ENCODE measurements at regions not wholly inside any gene's neighbourhood (a gene's known extent, or its start where the extent isn't known, plus 50 kb on each side); places are given as distances from the start of the nearest gene placed in this dataset.

DNA sequence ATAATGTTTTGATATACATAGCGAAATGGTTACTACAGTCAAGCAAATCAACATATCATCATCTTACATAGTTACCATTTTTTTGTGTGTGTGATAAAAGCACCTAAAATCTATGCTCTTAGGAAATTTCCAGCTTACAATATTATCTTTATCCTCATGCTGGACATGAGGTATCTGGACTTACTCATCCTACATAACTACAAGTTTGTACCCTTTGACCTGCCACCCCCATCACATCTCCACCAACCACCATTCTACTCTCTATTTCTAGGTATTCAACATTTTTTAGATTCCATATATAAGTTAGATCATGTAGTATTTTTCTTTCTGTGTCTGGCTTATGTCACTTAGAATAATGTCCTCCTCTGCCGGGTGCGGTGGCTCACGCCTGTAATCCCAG is 79.9 kb downstream of the TAF11L14 start:
- no peak overlapping the region for H4K5ac ChIP-seq (ENCODE audit: low read depth, low read length)
- no peak overlapping the region for H3K4me2 ChIP-seq (ENCODE audit: low read depth, low read length)
- no peak for TF ChIP-seq FOS (IDR thresholded peaks at IDR 0.05; ENCODE audit: low read depth, low read length)
- TF ChIP-seq SMC3 (IDR thresholded peaks at IDR 0.05; ENCODE audit: low read depth, low read length) = no peak
- TF ChIP-seq RCOR1 (IDR thresholded peaks at IDR 0.05; ENCODE audit: insufficient replicate concordance, low read length) = no peak
- TF ChIP-seq MAFK (IDR thresholded peaks at IDR 0.05; ENCODE audit: low read depth, low read length) = no peak
- TF ChIP-seq CHD1 (IDR thresholded peaks at IDR 0.05; ENCODE audit: low read depth, low read length) = no peak
- no peak for TF ChIP-seq CEBPB (IDR thresholded peaks at IDR 0.05; ENCODE audit: low read depth, low read length)
- no peak for TF ChIP-seq MXI1 (IDR thresholded peaks at IDR 0.05; ENCODE audit: borderline replicate concordance, low read depth, low read length)
- no peak for TF ChIP-seq CTCF (conservative IDR thresholded peaks at IDR 0.05; ENCODE audit: low read depth, low read length)
- TF ChIP-seq, protein P1, sequence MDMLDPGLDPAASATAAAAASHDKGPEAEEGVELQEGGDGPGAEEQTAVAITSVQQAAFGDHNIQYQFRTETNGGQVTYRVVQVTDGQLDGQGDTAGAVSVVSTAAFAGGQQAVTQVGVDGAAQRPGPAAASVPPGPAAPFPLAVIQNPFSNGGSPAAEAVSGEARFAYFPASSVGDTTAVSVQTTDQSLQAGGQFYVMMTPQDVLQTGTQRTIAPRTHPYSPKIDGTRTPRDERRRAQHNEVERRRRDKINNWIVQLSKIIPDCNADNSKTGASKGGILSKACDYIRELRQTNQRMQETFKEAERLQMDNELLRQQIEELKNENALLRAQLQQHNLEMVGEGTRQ (IDR thresholded peaks at IDR 0.05; ENCODE audit: low read depth, low read length) = no peak
- TF ChIP-seq, protein P2, sequence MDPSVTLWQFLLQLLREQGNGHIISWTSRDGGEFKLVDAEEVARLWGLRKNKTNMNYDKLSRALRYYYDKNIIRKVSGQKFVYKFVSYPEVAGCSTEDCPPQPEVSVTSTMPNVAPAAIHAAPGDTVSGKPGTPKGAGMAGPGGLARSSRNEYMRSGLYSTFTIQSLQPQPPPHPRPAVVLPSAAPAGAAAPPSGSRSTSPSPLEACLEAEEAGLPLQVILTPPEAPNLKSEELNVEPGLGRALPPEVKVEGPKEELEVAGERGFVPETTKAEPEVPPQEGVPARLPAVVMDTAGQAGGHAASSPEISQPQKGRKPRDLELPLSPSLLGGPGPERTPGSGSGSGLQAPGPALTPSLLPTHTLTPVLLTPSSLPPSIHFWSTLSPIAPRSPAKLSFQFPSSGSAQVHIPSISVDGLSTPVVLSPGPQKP (IDR thresholded peaks at IDR 0.05; ENCODE audit: borderline replicate concordance, low read depth, low read length) = no peak
- no peak for TF ChIP-seq NFE2L2 (IDR thresholded peaks at IDR 0.05; ENCODE audit: low read depth, low read length)
- no peak for TF ChIP-seq RAD21 (IDR thresholded peaks at IDR 0.05; ENCODE audit: low read length)
- no peak for ATAC-seq (ENCODE audit: low read depth)
- ChIA-PET POLR2A (ENCODE audit: unreplicated experiment) (no interaction called here), CTCF (no interaction called here)
- intact Hi-C loops (cut with micrococcal nuclease) = no loop called here
- H4K20me1 ChIP-seq (ENCODE audit: insufficient read depth, low read length) = no peaks in the 10 kb centered on the region
- no peak overlapping the region for H3K4ac ChIP-seq (ENCODE audit: low read depth, low read length)
- WGBS, 2 experiments (ENCODE audit: extremely low coverage in 2 of 2, insufficient read length in 1 of 2) = no CpG with 5 or more reads among the region's 4 CpGs
- BruUV-seq (replicated peaks) = no TSS peak
- no peak overlapping the region for H2AK5ac ChIP-seq (ENCODE audit: low read depth, low read length)
- no peak overlapping the region for H3K4me3 ChIP-seq (ENCODE audit: insufficient read depth, low read depth, low read length)
- no peak overlapping the region for H3K18ac ChIP-seq (ENCODE audit: low read depth, low read length)
- no peaks in the 10 kb centered on the region for H3K4me1 ChIP-seq (ENCODE audit: control insufficient read depth, insufficient read depth, low read length)
- no peak overlapping the region for H2BK15ac ChIP-seq (ENCODE audit: low read depth, low read length)
- no peaks in the 10 kb centered on the region for H3K79me1 ChIP-seq (ENCODE audit: low read depth in 1 of 2, low read length in 2 of 2)
- H3K9me3 ChIP-seq (ENCODE audit: control insufficient read depth, insufficient read depth, low read length) = no peaks in the 10 kb centered on the region
- in situ Hi-C loops (cut with MboI; ENCODE audit: low sequenced_read_pairs) = no loop called here
- no peak overlapping the region for H3K23ac ChIP-seq (ENCODE audit: low read depth, low read length)
- no peak overlapping the region for H4K8ac ChIP-seq (ENCODE audit: low read depth in 2 of 2, low read length in 2 of 2)
- H3K14ac ChIP-seq (replicated peaks; ENCODE audit: low read depth, low read length) = no peak overlapping the region
- no peak for DNase-seq
- no peaks in the 10 kb centered on the region for H3K9me1 ChIP-seq (ENCODE audit: insufficient read depth, low read length)
- H2BK5ac ChIP-seq (ENCODE audit: low read depth, low read length, poor library complexity, severe bottlenecking) = no peak overlapping the region
- H3K9ac ChIP-seq (ENCODE audit: low read depth, low read length) = no peak overlapping the region
- H3K27ac ChIP-seq (ENCODE audit: insufficient read depth, low read length) = no peak overlapping the region
- H4K91ac ChIP-seq (ENCODE audit: insufficient read depth, low read depth, low read length) = no peak overlapping the region
- H3K27me3 ChIP-seq (ENCODE audit: control insufficient read depth, insufficient read depth, low read length) = no peaks in the 10 kb centered on the region
- H2BK20ac ChIP-seq (ENCODE audit: low read depth, low read length) = no peak overlapping the region
- H2AFZ ChIP-seq (replicated peaks; ENCODE audit: low read length, poor library complexity) = no peak overlapping the region
- dilution Hi-C loops (cut with HindIII; ENCODE audit: low sequenced_read_pairs, unreplicated experiment) = no loop called here
- no peak overlapping the region for H2BK120ac ChIP-seq (ENCODE audit: low read depth, low read length)
- H2AK9ac ChIP-seq (replicated peaks; ENCODE audit: low read depth, low read length, poor library complexity) = no peak overlapping the region
- no peak overlapping the region for H3K56ac ChIP-seq (ENCODE audit: extremely low read depth, insufficient read depth, low read length)
- no peaks in the 10 kb centered on the region for H3K36me3 ChIP-seq (ENCODE audit: control insufficient read depth, insufficient read depth, low read length)

Data from IMR-90 (cell line).